NB4 (cell line): ENCODE measurements at regions not wholly inside any gene's neighbourhood (a gene's known extent, or its start where the extent isn't known, plus 50 kb on each side); places are given as distances from the start of the nearest gene placed in this dataset.

Experiments used
- DNase-seq: peaks from one replicate; pipeline ENCODE4 v3.0.0; 2010; ENCODE audit warnings: low read depth
- H3K4me3 ChIP-seq: one replicate; pipeline ENCODE4 v1.5.1; 2011; ENCODE audit warnings: mild to moderate bottlenecking, low read depth, low read length, moderate library complexity
- MYC ChIP-seq: IDR thresholded peaks from 2 replicates; pipeline ENCODE4 v1.6.1; 2011; ENCODE audit warnings: low read depth, low read length
- POLR2A ChIP-seq: IDR thresholded peaks from 2 replicates; pipeline ENCODE4 v1.6.1; 2011; ENCODE audit warnings: mild to moderate bottlenecking; ENCODE audit not compliant: insufficient read length; ENCODE audit errors: extremely low read depth
- TF ChIP-seq, protein P1 (sequence below): IDR thresholded peaks from 2 replicates; pipeline ENCODE4 v1.6.1; 2011; ENCODE audit warnings: low read depth, low read length
- TF ChIP-seq, protein P2 (sequence below): IDR thresholded peaks from one replicate; pipeline ENCODE4 v1.5.1; 2012; ENCODE audit warnings: low read depth, low read length

DNA sequence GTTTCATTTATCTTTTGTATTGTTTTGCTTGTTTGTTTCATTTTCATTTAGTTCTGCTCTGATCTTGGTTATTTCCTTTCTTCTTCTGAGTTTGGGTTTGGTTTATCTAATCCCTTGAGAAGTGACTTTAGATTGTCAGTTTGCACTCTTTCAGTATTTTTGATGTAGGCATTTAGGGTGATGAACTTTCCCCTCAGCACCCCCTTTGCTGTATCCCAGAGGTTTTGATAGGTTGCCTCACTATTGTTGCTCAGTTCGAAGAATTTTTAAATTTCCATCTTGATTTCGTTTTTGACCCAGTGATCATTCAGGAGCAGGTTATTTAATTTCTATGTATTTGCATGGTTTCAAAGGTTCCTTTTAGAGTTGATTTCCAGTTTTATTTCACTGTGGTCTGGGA, 119.6 kb upstream of the SSTR4 start:
- no peak for DNase-seq
- TF ChIP-seq, protein P1, sequence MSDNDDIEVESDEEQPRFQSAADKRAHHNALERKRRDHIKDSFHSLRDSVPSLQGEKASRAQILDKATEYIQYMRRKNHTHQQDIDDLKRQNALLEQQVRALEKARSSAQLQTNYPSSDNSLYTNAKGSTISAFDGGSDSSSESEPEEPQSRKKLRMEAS, result no peak
- TF ChIP-seq POLR2A (no peak), MYC (no peak)
- TF ChIP-seq, protein P2, sequence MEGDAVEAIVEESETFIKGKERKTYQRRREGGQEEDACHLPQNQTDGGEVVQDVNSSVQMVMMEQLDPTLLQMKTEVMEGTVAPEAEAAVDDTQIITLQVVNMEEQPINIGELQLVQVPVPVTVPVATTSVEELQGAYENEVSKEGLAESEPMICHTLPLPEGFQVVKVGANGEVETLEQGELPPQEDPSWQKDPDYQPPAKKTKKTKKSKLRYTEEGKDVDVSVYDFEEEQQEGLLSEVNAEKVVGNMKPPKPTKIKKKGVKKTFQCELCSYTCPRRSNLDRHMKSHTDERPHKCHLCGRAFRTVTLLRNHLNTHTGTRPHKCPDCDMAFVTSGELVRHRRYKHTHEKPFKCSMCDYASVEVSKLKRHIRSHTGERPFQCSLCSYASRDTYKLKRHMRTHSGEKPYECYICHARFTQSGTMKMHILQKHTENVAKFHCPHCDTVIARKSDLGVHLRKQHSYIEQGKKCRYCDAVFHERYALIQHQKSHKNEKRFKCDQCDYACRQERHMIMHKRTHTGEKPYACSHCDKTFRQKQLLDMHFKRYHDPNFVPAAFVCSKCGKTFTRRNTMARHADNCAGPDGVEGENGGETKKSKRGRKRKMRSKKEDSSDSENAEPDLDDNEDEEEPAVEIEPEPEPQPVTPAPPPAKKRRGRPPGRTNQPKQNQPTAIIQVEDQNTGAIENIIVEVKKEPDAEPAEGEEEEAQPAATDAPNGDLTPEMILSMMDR, result no peak
- no peak overlapping the region for H3K4me3 ChIP-seq

DNA sequence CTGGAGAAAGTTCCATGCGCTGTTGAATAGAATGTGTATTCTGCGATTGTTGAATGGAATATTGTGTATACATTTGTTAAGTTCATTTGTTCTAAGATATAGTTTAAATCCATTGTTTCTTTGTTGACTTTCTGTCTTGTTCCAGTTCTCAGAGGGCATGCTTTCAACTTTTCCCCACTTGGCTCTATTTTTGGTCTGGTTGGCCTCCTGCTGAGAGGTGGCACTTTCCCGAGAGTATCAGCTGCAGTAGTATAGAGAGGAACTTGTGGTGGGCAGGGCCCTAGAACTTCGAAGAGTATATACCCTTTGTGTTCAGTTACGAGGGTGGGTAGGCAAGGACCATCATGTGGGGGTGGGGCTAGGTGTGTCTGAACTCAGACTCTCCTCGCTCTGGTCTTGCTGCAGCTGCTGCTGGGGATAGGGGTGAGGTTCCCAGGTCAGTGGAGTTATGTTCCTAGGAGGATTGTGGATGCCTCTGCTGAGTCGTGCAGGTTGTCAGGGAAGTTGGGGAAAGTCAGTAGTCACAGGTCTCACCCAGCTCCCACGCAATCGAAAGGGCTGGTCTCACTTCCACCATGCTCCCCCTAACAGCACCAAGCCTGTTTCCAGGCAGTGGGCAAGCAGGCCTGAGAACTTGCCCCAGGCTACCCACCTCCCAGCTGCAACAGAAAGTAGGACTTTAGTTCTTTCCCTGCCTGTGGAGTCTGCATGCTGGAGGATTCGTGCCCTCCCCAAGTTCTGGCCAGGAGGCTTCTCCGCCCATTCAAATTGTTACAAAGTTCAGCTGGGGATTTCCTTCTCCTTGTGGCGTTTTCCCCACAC, 118.9 kb upstream of the SSTR4 start:
- TF ChIP-seq MYC, result no peak
- TF ChIP-seq, protein P2, result no peak
- no peak overlapping the region for H3K4me3 ChIP-seq
- no peak for DNase-seq

DNA sequence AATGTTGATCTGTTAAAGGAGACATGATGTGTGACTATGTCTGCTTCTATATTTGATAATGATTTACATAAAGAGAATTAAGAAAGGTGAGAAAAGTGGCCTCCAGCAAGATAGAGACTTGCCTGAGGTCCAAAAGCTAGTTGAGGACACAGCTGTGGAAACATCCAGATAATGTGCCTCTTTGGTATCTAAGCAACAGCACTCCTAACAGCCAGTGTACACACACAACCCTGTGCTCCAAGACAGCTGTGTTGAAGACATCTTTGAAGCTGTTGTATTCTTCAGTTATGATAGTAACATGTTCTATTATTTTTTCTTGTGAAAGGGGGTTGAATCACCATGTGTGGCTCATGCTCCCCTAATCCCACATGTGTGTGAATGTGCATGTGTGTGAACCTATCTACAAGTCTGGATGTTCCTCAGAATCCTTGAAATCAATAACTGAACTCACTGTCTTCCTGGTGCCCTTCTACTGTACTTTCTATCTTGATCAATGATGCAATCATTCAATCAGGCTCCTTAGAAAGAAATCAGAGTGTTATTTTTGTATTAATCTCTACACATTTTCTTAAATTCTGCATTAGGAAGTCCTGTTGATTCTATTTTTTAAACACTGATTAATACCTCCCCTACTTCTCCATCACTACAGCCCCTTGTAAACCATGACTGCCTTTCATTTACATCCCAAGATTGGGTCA, 116.7 kb upstream of the SSTR4 start:
- TF ChIP-seq, protein P2, result no peak
- TF ChIP-seq, protein P1, result no peak
- no peak for TF ChIP-seq MYC
- no peak for TF ChIP-seq POLR2A
- H3K4me3 ChIP-seq, result no peak overlapping the region
- DNase-seq, result no peak

DNA sequence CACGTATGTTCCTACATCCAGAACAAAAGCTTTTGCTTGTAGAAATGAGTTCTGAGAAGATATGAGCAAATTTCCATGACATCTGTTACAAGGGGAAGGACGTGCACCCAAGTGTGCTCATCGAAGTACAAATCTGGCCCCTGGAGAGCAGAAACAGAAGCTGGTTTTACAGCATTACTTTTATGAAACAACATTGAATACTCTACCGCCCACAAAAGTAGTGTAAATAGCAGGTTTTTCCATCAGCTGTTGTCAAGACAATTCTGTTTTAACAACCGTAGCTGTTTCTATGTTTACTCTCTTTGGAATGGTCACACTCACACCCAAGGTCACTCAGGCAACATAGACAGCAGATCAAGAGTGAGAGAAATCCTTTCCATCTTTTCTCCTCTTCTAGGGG, 114.2 kb upstream of the SSTR4 start:
- no peak overlapping the region for H3K4me3 ChIP-seq
- TF ChIP-seq, protein P2, result no peak
- TF ChIP-seq POLR2A, result no peak
- TF ChIP-seq, protein P1, result no peak
- TF ChIP-seq MYC, result no peak
- no peak for DNase-seq

DNA sequence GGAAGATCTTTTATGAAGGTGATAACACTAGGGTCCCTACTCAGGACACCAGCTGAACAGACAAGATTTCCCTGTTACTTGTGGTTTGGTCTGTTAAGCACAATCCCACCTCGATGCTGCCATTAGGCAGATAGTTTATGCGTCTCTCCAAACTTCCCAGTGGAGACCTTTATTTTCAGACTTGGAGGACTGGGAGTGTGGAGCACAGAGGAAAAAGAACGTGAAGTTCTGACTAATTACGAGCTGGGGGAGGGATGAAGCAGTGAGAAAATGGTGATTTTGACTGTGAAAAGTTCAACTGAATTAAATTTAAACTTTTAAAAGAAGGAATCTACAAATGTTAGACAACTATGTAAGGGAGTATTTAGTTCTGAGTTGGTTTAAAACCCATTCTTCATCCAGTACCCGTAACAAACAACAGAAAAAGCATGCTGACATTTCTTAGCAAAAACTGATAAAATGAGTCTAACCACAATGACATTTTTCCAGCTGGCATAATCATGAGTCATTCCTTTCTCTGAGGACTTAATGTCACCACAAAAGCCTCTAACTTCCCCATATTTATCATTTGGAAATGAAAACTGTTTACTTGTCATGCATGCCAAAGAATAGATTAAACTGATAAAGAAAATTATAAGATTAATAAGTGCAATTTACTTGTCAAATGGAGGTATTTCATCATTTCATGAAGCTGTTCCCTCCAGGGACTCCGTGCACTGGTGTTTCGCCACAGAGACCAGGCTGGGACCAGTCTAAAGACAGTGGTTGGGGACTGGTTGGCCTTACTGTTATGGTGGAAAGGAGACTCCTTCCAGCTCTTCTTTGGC, 113.3 kb upstream of the SSTR4 start:
- TF ChIP-seq, protein P2, result no peak
- peak; percentile 10; the same call in 1 of the 2 replicates for TF ChIP-seq MYC
- H3K4me3 ChIP-seq, result no peak overlapping the region
- DNase-seq, result peak; percentile 89
